HuH-7.5 (cell line): ENCODE measurements at regions not wholly inside any gene's neighbourhood (a gene's known extent, or its start where the extent isn't known, plus 50 kb on each side); places are given as distances from the start of the nearest gene placed in this dataset.
"Not testable (repeated sequence)": the region's sequence is repeated elsewhere in the genome, so short reads cannot be mapped to it uniquely, and the experiment has no call there.

Experiments used
- DNase-seq: peaks from one replicate; pipeline ENCODE4 v3.0.0; 2011; ENCODE audit warnings: low spot score

DNA sequence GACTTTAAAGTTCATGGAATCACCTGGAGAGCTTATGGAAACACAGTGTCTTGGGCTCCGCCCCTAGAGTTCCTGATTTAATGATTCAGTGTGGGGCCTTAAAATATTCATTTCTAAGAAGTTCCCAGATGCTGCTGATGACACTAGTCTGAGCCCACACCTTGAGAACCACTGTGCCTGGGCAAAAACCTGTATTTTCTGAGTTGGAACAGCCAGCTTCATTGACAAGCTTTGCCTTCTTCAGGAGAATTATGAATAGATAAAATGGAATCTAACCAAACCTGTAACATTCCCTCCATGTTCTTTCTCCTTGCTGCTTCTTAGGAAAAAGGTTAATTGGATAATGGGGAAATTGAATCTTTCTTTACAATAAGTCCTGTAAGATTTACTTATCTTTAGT lies 490.7 kb downstream of the DIPK2A start:
- DNase-seq: no peak

GRCh38 chr3:144463911-144464310 lies 492.3 kb downstream of the DIPK2A start:
- no peak for DNase-seq

DNA sequence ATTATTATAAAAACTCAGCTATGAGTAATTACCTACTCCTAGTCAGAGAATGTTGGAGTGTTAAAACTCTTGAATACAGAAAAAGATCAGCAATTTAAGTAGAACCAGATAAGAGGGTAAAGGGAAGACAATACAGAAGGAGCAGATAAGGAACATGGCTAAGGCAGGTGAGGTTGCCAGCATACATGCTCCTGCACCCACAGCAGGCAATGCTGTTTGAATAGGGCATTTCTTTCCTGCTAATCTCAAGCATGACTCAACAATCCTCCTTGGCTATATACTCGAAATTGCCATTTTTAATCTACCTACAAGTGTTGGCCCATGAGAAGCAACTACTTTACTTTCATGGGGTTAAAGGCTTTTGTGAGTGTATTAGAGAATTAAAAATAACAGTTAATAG lies 494.5 kb downstream of the DIPK2A start:
- DNase-seq: no peak

GRCh38 chr3:144466540-144466939 lies 494.9 kb downstream of the DIPK2A start:
- no peak for DNase-seq

GRCh38 chr3:144470666-144471065 lies 499.0 kb downstream of the DIPK2A start:
- no peak for DNase-seq

- no peak for DNase-seq
These were observed 506.0 kb downstream of the DIPK2A start for GRCh38 chr3:144477593-144477992.

DNA sequence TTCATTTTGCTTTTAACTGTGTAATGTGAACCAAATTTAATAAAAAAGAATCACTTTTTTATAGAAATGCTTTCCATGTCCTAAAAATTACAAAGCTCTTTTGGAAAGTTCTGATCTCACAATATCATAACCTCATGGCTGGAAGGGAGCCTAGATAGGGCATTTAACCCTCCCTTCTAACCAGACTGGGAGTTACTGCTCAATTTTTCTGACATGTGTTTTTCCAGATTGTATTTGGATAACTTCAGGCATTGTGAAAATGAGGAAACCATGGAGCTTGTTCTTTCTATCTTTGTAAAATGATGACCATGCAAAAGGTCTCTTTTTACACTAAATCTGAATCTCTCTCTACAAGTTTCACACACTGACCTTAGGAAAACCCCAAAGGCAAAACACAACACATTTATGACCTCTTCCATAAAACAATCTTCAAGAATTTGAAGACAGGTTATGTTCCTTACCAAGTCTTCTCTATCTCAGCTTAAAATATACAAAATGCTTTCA lies 508.8 kb downstream of the DIPK2A start:
- DNase-seq: no peak

DNA sequence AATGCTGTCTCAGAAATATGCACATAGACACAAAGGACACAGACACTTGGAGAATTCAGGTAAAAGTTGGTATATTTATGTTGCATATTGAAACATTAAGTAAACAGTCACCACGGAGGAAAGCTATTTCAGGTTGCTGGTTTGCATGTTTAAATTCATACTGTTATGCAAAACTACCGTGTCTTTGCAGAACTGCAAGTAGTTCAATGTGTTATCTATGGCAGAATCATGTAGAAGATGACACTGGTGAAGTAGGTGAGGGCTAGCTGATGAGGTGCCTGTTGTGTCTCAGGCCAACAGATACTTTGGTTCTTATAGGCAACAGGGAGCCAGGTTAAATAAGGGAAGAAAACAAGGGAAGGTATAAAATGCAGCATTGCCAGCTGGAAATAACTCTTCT lies 511.3 kb downstream of the DIPK2A start:
- DNase-seq: no peak

DNA sequence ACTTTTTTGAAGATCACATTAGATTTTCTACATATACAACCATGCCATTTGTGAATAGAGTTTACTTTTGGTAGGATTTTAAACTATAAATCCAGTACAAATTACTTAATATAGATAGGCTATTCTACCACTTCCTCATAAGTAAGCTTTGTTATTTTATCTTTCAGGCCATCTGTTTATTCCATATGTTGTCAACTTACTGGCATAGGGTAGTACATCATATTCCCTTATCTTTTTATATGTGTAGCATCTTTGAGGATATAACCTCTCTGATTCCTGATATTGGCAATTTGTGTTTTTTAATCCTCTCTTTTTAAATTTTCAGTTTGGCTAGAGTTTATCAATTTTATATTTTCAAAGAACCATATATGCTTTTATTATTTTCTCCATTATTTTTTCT lies 515.4 kb downstream of the DIPK2A start:
- no peak for DNase-seq

DNA sequence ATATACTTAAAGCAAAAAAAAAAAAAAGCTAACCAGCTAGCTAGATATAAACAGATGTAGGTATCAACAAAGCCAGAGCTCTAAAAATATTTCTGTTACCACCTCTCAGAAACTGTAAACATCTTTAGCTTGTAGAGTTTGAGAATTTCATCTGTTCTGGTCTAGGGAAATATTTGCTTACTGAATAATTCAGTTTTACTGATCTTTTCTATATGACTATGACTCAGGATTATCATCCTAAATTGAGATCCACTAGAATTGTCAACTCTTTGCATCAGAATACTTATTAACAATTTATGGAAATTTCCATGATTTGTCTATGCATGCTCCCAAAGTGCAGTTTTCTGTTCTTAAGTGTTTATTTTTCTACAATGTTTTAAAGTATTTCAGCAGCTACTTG lies 517.3 kb downstream of the DIPK2A start:
- DNase-seq: no peak

DNA sequence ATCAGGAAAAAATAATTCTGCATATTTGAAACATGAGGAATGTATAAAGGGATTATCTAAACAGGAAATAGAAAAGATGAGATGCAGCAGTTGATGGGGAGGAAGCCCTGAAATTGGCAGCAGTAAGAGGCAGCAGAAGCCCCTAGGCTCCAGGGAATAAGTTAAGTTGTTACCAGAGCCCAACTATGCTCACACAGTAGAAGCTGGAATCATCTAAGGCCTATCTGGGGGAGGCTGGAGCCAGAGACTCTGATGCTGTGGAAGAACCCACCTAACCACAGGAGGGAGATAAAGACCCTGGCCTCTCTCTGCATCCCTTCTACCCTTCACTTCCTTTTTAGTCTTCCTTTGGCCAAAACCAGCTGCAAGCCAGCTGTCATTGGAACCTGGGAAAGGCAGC lies 519.7 kb downstream of the DIPK2A start:
- no peak for DNase-seq

GRCh38 chr3:144494651-144495050 lies 523.0 kb downstream of the DIPK2A start:
- DNase-seq: not testable (repeated sequence)

- no peak for DNase-seq
These were observed 524.7 kb downstream of the DIPK2A start for GRCh38 chr3:144496141-144496835.

DNA sequence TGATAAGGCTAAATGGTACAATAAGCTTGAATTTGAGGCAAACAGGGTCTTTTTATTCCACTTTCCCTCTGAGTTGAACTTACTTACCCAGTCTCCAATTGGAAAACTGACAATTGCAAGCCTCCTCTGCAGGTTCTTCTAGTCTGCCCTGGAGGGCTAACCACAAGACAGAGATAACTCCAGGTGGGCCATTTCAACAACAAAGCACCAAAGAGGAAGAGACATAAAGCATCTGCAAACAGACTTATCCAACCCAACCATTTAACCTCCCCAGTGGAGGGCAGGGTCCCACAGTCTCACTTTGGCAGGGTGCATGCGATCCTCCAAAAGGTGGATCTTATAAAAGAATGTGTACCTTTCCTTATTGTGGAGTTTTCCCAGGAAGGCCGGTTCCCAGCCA lies 525.8 kb downstream of the DIPK2A start:
- DNase-seq: no peak

GRCh38 chr3:144499001-144499930 lies 527.6 kb downstream of the DIPK2A start:
- DNase-seq: no peak

- DNase-seq: no peak
These were observed 529.8 kb downstream of the DIPK2A start for GRCh38 chr3:144501467-144501866.

DNA sequence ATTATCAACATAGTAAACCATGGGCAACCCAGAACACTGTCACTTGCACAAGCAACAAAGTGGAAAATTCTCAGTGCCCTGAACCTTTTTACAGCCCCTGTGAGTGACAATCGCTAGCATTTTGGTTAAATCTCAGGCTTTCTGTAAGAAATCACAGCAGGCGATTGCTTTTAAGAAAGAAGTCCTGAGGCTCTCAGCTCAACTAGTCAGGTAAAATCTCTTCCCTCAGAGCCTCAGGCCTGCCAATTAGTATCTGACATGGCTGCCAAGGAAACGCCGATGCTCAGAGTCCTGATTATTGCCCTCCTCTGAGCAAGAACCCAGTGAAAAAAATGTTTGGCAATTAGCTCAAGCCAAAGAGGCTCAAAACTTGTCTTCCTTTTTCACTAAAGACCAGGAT lies 530.8 kb downstream of the DIPK2A start:
- DNase-seq: no peak

DNA sequence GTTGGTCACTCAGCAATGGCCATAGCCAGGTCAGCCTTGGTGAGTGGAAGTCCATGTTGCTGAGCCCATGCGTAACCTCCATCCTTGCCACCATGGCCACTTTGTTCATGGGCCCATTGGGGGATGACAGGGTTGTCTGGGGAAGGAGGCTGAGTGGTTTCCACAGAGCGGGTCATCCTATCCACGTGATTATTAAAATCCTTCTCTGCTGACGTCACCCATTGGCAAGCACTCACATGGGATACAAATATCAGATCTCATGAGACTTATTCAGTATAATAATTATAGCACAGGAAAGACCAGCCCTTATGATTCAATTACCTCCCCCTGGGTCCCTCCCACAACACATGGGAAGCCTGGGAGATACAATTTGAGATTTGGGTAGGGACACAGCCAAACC lies 534.8 kb downstream of the DIPK2A start:
- DNase-seq: not testable (repeated sequence)

GRCh38 chr3:144511346-144511745 lies 539.7 kb downstream of the DIPK2A start:
- DNase-seq: no peak

GRCh38 chr3:144516026-144516425 lies 544.4 kb downstream of the DIPK2A start:
- DNase-seq: no peak

DNA sequence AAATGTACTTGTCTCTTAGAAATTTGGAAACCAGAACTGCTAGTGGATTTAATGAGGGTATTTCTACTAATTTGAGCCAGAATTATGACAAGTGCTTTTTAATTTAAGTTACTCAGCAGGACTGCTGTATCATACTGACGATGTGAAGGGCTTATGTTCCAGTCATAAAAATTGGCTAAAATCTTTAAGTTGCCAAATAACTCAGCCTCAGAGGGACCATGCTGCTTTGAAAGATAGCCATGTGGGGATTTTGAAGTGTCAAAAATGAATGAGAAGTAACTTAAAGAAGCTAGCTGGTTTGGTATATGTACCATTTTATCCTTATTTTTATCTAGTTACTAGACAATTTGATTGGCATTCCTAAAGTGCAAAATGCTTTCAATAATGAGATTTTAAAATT lies 545.0 kb downstream of the DIPK2A start:
- no peak for DNase-seq

GRCh38 chr3:144521131-144521530 lies 549.5 kb downstream of the DIPK2A start:
- DNase-seq: no peak

DNA sequence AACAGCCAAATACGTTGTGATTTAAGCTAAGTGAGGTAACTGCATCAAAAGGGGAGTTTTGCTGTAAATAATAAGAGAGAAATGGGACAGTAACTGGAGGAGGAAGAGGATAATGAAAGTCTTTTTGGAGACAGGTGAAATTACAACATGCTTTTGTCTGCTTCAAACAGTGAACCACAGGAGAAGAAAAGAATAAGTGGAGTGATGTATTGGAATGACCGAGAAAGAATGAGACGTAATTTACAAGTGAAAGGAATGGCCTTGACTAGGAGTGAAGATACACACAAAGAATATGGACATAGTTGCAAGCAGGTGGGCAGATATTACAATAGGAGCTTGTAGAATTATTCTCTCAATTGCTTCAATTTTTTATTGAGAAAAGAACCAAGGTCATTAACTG lies 550.8 kb downstream of the DIPK2A start:
- DNase-seq: no peak
